ENCODE measurements at regions not wholly inside any gene's neighbourhood (a gene's known extent, or its start where the extent isn't known, plus 50 kb on each side); places are given as distances from the start of the nearest gene placed in this dataset.
"Not testable (repeated sequence)": the region's sequence is repeated elsewhere in the genome, so short reads cannot be mapped to it uniquely, and the experiment has no call there.

- intact Hi-C loops (cut with DNase I) = no loop called here
- no peak for DNase-seq
Measured at GRCh38 chr12:74401966-74402365, 135.7 kb upstream of the ATXN7L3B start.

GRCh38 chr12:74403221-74403470 lies 134.5 kb upstream of the ATXN7L3B start:
- intact Hi-C loops (cut with DNase I) = not testable (repeated sequence)

DNA sequence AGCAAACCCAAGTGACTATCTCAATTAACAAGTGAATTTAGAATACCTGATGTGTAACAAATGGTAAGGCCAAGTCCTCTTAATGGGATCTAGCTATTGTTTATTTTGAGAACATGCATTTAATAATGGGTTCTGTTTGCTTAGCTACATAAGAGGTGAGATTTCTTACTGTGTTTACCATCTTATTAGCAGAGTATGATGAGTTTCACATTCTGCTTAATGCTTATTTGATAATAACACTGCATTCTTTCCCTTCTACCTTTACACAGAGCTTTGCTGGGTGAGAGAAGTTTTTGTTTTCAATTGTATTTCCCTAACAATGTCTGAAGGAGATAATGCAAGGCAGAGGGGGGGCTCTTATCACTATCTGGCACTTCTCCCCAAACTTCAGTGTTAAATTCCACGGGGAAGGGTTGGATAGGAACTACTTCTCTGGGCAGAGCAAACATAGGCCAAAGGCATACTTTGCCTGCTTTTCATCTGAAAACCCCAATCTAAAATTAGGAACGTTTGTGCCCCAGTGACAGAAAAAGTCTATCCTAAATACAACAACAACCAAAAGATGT lies 129.0 kb upstream of the ATXN7L3B start:
- DNase-seq = no peak

More at GRCh38 chr12:74403221-74403470, 134.5 kb upstream of the ATXN7L3B start:
- not testable (repeated sequence) for DNase-seq

DNA sequence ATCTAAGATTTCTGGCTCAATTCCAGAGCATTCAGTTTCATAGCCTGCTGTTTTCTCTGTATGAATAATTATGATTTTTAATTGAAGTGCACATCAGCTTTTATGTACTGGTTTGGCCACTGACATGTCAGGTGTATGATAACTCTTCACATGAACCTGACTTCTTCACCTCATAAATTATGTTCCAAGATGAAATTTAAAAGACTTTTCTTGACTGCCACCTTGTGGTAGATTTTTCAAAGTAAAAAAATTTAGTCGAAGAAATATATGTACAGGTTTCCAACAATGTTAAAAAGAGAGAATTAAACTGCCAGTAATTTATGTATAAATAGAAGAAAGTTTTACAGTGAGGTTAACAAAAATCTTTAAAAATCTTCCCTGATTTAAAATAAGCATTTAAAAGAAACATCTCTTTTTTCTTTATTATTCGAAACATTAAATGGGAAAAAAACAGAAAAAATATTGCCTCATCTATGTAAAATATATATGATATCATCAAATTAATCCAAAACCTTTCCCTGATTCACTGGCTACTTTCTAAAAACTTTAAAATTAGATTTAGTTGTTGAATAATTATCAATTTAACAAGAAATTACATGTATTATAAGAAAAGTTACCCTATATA lies 124.9 kb upstream of the ATXN7L3B start:
- no peak for DNase-seq
- intact Hi-C loops (cut with DNase I) = loop anchor here (5.0 to 10.0 kb wide), 4 partner anchors 232 to 475 kb away; no protein-coding TSS in a partner anchor

More for the DNA sequence above, 129.0 kb upstream of the ATXN7L3B start:
- intact Hi-C loops (cut with DNase I) = no loop called here

GRCh38 chr12:74415633-74416032 lies 122.0 kb upstream of the ATXN7L3B start:
- DNase-seq = no peak
- intact Hi-C loops (cut with DNase I) = loop anchor here (2.0 to 10.0 kb wide), 2 partner anchors 121 to 229 kb away; partner anchors contain the start of gene ATXN7L3B

DNA sequence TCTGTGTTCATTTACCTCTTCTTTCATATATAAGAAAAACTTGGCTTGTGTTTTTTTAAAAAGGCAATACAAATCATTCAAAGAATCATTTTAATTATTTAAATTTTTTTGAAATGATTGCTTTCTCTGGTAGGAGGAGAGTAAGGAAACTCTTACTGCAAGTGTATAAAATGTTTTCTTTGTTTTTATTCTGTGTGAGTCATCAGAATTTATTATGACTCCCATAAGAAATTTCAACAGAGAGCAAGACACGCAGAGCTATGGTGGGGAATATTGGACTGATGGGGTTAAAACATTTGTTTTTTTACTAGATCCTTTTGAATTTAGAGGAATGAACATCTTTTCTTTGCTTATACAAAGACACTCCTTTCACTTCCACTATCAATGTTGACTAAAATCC lies 119.1 kb upstream of the ATXN7L3B start:
- intact Hi-C loops (cut with DNase I) = loop anchor here (10.0 kb wide), 1 partner anchor 226 kb away; no protein-coding TSS in a partner anchor
- no peak for DNase-seq

- DNase-seq = no peak
- intact Hi-C loops (cut with DNase I) = no loop called here
Measured at GRCh38 chr12:74424778-74425177, 112.9 kb upstream of the ATXN7L3B start.

DNA sequence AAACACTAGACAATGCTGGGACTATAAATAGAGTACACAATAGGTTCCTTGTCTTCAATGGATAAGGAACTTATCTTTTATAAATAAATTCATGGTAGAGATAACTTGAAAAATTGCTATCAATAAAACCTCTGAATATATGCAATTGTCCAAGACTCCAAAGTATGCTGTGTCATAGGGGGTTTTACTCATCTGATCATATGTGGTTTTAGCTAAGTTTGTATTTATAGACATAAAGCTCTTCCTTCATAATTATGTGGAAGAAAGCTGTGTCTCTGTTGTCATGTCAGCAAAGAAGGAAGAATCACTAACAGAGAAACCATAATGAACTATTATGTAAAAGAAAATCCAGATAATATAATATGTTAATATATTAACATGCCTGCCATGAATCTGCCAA lies 111.5 kb upstream of the ATXN7L3B start:
- intact Hi-C loops (cut with DNase I) = no loop called here
- DNase-seq = no peak

DNA sequence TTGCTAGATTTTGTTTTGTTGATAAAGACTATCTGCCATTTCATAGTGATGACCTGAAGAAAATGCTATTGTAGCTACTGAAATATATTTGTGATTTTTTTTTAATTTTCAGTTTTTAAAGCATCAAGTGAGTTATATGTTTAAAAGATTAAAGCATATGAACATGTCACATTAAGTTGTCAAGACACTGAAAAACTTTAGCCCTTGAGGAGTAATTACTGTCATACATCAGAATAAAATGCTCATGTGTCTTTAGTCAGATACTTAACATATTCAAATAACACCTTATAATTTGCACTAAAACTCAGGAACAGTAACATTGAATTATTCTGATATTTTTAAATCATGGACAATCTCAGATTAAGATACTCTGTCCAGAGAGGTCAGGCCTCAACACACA lies 108.1 kb upstream of the ATXN7L3B start:
- no peak for DNase-seq
- intact Hi-C loops (cut with DNase I) = no loop called here

DNA sequence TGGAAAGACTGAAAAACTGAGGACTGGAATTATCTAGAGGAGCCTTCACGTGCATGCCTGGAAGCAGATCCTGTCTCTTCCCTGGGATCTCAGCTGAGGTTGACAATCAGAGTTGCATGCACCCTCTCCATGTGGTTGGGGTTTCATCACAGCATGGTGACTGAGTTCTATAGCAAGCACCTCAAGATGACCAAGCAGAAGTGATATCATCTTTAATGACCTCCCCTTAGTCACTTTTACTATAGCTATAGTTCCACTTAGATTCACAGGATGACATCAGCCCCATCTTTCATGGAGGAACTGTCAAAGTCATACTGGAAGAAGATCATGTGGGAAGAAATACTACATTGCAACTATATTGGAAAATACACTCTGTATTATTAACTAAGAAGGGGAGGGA lies 105.8 kb upstream of the ATXN7L3B start:
- intact Hi-C loops (cut with DNase I) = no loop called here
- DNase-seq = no peak

GRCh38 chr12:74440469-74440868 lies 97.2 kb upstream of the ATXN7L3B start:
- intact Hi-C loops (cut with DNase I) = no loop called here
- no peak for DNase-seq

- intact Hi-C loops (cut with DNase I) = no loop called here
- DNase-seq = no peak
Measured at GRCh38 chr12:74441872-74442271, 95.8 kb upstream of the ATXN7L3B start.

GRCh38 chr12:74446466-74446865 lies 91.2 kb upstream of the ATXN7L3B start:
- no peak for DNase-seq
- intact Hi-C loops (cut with DNase I) = no loop called here

DNA sequence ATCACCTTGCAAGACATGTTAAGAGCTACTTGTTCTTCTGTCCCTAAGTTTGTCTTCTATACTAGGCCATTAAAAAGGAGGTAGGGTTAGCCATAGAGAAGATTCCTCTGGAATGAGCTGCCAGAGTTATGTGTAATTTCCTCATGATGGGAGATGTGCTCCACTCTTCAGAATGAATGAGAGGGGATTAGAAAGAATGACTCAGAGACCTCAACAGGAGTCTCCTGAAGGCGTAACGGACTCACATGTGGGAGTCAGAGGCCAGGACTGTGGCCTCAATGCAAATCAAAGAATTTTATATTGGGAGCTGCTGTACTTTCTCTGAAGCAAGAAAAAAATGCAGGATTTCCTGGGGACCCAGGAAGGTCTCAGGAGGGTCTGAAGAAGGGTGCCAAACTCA lies 87.8 kb upstream of the ATXN7L3B start:
- no peak for DNase-seq
- intact Hi-C loops (cut with DNase I) = no loop called here

GRCh38 chr12:74454109-74454508 lies 83.5 kb upstream of the ATXN7L3B start:
- no peak for DNase-seq
- intact Hi-C loops (cut with DNase I) = no loop called here

- intact Hi-C loops (cut with DNase I) = no loop called here
Measured at GRCh38 chr12:74455429-74455828, 82.2 kb upstream of the ATXN7L3B start.

DNA sequence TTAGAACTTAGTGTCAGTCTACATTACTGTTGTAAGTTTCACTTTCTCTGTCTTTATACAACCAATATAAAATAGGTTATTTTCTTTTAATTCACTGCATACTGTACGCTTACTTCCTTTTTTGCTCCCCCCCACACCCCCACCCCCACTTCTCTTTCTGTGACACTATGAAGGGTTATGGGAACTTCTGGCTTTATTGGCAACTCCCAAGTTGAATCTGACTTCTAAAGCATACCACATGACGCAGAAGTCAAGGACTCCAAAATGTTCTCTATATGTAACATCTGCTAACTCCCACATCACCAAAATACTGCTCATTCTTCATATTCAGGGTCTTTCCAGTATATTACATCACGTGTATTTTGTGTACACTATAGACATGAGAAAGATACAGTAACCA lies 81.2 kb upstream of the ATXN7L3B start:
- intact Hi-C loops (cut with DNase I) = no loop called here

More at GRCh38 chr12:74455429-74455828, 82.2 kb upstream of the ATXN7L3B start:
- no peak for DNase-seq

GRCh38 chr12:74468401-74468800 lies 69.2 kb upstream of the ATXN7L3B start:
- intact Hi-C loops (cut with DNase I) = no loop called here
- no peak for DNase-seq

More for the DNA sequence above, 81.2 kb upstream of the ATXN7L3B start:
- no peak for DNase-seq

- intact Hi-C loops (cut with DNase I) = no loop called here
- DNase-seq = no peak
Measured at GRCh38 chr12:74476234-74476633, 61.4 kb upstream of the ATXN7L3B start.

DNA sequence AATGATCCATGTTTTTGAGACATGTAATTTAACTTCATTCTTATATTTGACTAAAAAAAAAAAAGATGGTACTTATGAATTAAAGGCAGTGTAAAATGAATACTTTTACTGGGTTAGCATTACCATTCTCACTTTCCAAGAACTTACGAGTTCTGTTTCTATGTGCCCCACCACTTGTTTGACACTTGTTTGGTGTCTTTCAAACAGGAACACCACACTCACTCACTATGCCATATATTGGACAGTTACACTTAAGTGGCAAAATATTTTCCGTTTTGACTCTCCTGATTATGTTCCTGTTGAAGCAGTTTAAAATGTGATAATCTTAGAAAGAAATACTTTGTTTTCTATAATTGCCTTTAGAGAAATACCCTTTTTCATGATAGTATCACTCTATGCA lies 56.6 kb upstream of the ATXN7L3B start:
- no peak for DNase-seq
- intact Hi-C loops (cut with DNase I) = no loop called here

DNA sequence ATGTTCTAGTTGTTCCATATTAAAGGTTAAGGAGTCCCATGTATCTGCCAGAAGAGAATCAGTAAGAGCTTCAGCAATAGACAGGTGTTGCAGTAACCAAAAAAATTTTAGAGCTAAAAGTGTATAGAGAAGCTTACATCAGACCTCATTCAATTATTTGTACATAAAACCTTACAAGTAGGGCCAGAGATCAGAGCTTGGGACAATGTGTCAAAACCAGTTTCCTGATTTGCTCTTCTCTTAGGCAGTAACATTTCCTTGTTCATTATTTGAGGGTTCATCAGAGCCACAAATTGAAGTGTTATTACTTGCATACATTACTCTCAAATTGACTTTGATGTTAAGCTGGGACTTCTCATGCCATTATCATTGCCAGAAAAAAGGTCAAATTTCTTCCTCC lies 55.5 kb upstream of the ATXN7L3B start:
- intact Hi-C loops (cut with DNase I) = no loop called here
- no peak for DNase-seq

- intact Hi-C loops (cut with DNase I) = no loop called here
- DNase-seq = no peak
Measured at GRCh38 chr12:74483057-74483456, 54.6 kb upstream of the ATXN7L3B start.

Measured in posterior cingulate gyrus (tissue), 11 donors.